Endodermal cell (in vitro differentiated cells): ENCODE measurements at regions not wholly inside any gene's neighbourhood (a gene's known extent, or its start where the extent isn't known, plus 50 kb on each side); places are given as distances from the start of the nearest gene placed in this dataset.

Source experiments
- DNase-seq: peaks from one replicate; pipeline ENCODE4 v3.0.0-alpha.2; 2017
- H3K27ac ChIP-seq: 2 replicates; pipeline ENCODE4 v1.5.1; 2013; ENCODE audit warnings: mild to moderate bottlenecking, low read depth, low read length, moderate library complexity
- H3K27me3 ChIP-seq: 2 replicates; pipeline ENCODE4 v1.6.1; 2013; ENCODE audit warnings: mild to moderate bottlenecking, low read length, moderate library complexity; ENCODE audit not compliant: insufficient read depth, control insufficient read depth, poor library complexity, severe bottlenecking
- H3K36me3 ChIP-seq: 2 replicates; pipeline ENCODE4 v1.7.0; 2013; ENCODE audit warnings: mild to moderate bottlenecking, low read length, moderate library complexity; ENCODE audit not compliant: control insufficient read depth, insufficient read depth
- H3K4me1 ChIP-seq: one replicate; pipeline ENCODE4 v1.7.0; 2013; ENCODE audit warnings: low read length; ENCODE audit not compliant: control insufficient read depth, insufficient read depth
- H3K4me3 ChIP-seq: 2 replicates; pipeline ENCODE4 v1.5.1; 2013; ENCODE audit warnings: mild to moderate bottlenecking, low read length, moderate library complexity
- H3K9ac ChIP-seq: 2 replicates; pipeline ENCODE4 v1.6.1; 2013; ENCODE audit warnings: mild to moderate bottlenecking, low read length, moderate library complexity; ENCODE audit not compliant: poor library complexity, severe bottlenecking; ENCODE audit errors: extremely low read depth
- H3K9me3 ChIP-seq: 2 replicates; pipeline ENCODE4 v1.6.1; 2013; ENCODE audit warnings: mild to moderate bottlenecking, low read length, moderate library complexity; ENCODE audit not compliant: control insufficient read depth
- H3K27ac Mint-ChIP-seq: 2 replicates; pipeline ENCODE4 v1.8.0; 2020; ENCODE audit warnings: mixed read lengths
- H3K27me3 Mint-ChIP-seq: 2 replicates; pipeline ENCODE4 v1.8.0; 2021; ENCODE audit warnings: mild to moderate bottlenecking, mixed read lengths; ENCODE audit not compliant: insufficient read depth
- H3K36me3 Mint-ChIP-seq: 2 replicates; pipeline ENCODE4 v1.8.0; 2020; ENCODE audit warnings: low read depth, mixed read lengths
- H3K4me1 Mint-ChIP-seq: 2 replicates; pipeline ENCODE4 v1.8.0; 2020; ENCODE audit warnings: mixed read lengths
- H3K4me3 Mint-ChIP-seq: 2 replicates; pipeline ENCODE4 v1.8.0; 2020; ENCODE audit warnings: mild to moderate bottlenecking, moderate library complexity, mixed read lengths
- H3K9me3 Mint-ChIP-seq: 2 replicates; pipeline ENCODE4 v1.8.0; 2020; ENCODE audit warnings: mild to moderate bottlenecking, mixed read lengths
- WGBS, 2 experiments: methylation state at CpG; one replicate each; pipeline versions ENCODE4 v1.1.5 to v1.1.7; 2013; ENCODE audit warnings: missing lambda C conversion rate in 2 of 2, mixed read lengths in 1 of 2; ENCODE audit not compliant: insufficient coverage in 1 of 2, insufficient read length in 1 of 2; 5-methylcytosine and 5-hydroxymethylcytosine counted together
- TF ChIP-seq, protein P1 (sequence below): fragments of 200-600 bp; sonication (generic); conservative IDR thresholded peaks from 2 replicates; pipeline ENCODE4 v1.5.0; 2021; ENCODE audit warnings: antibody characterized with exemption, mild to moderate bottlenecking

DNA sequence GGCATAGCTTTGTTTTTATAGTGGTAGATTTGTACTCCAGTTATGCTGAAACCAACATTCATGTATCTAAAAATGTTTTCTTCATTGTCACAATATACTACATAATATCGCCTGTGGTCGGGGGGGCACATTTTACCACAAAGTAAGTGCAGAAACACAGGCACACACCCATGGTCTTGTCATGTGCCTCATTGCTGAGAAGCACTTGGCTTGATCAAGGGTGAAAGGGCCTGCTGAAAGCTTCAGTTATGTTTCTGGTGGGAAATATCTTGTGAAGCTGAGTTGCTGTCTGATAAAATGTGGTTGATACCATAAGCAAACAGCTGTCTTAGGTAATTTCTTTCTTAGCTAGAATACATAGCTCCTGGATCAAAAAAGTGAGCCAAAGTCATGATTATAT, 393.1 kb downstream of the MAN2A1 start:
- Mint-ChIP-seq H3K4me3 (no peak overlapping the region), H3K27me3 (peaks cover 9% of the 10 kb centered on the region), H3K27ac (no peak overlapping the region), H3K4me1 (no peaks in the 10 kb centered on the region), H3K9me3 (no peaks in the 10 kb centered on the region), H3K36me3 (no peaks in the 10 kb centered on the region)
- no peaks in the 10 kb centered on the region for H3K4me1 ChIP-seq
- no peak overlapping the region for H3K4me3 ChIP-seq
- no peaks in the 10 kb centered on the region for H3K9me3 ChIP-seq
- TF ChIP-seq, protein P1, sequence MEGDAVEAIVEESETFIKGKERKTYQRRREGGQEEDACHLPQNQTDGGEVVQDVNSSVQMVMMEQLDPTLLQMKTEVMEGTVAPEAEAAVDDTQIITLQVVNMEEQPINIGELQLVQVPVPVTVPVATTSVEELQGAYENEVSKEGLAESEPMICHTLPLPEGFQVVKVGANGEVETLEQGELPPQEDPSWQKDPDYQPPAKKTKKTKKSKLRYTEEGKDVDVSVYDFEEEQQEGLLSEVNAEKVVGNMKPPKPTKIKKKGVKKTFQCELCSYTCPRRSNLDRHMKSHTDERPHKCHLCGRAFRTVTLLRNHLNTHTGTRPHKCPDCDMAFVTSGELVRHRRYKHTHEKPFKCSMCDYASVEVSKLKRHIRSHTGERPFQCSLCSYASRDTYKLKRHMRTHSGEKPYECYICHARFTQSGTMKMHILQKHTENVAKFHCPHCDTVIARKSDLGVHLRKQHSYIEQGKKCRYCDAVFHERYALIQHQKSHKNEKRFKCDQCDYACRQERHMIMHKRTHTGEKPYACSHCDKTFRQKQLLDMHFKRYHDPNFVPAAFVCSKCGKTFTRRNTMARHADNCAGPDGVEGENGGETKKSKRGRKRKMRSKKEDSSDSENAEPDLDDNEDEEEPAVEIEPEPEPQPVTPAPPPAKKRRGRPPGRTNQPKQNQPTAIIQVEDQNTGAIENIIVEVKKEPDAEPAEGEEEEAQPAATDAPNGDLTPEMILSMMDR, result no peak
- H3K27ac ChIP-seq, result no peak overlapping the region
- 95 to 100% methylated on average over 1 to 2 of the region's 2 CpGs for WGBS, 2 experiments
- no peak for DNase-seq
- no peaks in the 10 kb centered on the region for H3K27me3 ChIP-seq
- no peak overlapping the region for H3K9ac ChIP-seq
- H3K36me3 ChIP-seq, result no peaks in the 10 kb centered on the region

DNA sequence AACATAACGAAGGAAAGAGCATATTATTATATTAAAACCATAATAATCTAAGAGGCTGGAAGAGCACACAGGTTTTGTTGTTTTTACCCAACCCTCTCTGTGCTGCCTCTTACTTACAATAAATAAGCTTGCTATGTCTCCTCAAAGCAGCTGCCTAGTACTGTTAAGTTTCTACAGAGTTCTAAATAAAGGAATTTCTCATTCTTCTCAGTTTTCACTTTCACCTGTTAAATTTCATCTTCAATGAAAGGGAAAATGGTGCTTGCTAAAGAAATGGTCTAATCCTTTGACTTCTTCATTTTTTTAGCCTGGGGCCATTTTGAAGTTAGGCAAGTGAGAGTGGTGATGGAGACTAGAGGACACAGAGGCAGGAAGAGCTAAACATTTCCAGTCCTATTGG, 396.1 kb downstream of the MAN2A1 start:
- Mint-ChIP-seq H3K4me3 (no peak overlapping the region), H3K4me1 (no peaks in the 10 kb centered on the region)
- 100% methylated on average over 1 of the region's 1 CpG; no CpG with 5 or more reads in 1 of the 2 experiments for WGBS, 2 experiments

DNA sequence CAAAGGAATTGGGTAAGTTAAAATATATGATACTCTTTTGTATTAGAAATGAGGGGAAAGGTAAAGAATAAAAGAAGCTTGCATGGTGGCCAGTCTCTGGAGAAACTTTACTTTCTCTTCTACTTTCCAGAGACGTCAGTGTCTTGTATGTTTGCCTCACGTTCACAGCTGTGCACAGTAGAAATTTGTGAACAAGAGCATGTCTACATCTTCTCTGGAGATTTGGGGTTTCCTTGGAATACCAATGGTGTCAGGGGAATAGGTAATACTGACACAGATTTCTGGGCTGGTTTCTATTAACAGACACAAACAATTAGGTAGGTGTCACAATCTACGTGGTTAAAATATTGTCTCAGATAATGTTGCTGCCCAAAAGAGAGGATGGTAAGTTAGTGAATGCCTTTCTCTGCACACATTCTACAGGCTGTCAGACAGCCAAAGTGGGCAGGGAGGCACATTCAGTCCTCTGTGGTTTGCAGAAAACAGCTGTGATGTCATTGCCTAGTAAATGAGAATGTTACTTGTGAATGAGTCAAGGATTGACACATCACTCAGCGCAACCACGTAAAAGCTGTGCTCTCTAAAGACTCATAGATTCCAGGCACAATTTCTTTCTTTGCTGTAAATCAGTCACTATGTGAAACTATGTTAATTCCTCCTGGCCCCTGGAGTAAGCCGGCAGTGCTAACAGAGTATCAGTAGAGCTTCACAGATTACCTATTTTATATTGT, 397.1 kb downstream of the MAN2A1 start:
- Histone ChIP-seq H3K9me3 (no peaks in the 10 kb centered on the region), H3K27ac (no peak overlapping the region), H3K27me3 (no peaks in the 10 kb centered on the region), H3K36me3 (no peaks in the 10 kb centered on the region), H3K4me3 (no peak overlapping the region), H3K9ac (no peak overlapping the region), H3K4me1 (no peaks in the 10 kb centered on the region)
- no peaks in the 10 kb centered on the region for H3K36me3 Mint-ChIP-seq
- TF ChIP-seq, protein P1, result no peak
- H3K27ac Mint-ChIP-seq, result no peak overlapping the region
- no peak for DNase-seq
- H3K9me3 Mint-ChIP-seq, result no peaks in the 10 kb centered on the region
- 85 to 86% methylated on average over 5 to 6 of the region's 6 CpGs for WGBS, 2 experiments
- no peaks in the 10 kb centered on the region for H3K4me1 Mint-ChIP-seq
- H3K4me3 Mint-ChIP-seq, result no peak overlapping the region
- peaks cover 4% of the 10 kb centered on the region for H3K27me3 Mint-ChIP-seq

More for the DNA sequence above, 396.1 kb downstream of the MAN2A1 start:
- no peaks in the 10 kb centered on the region for H3K27me3 ChIP-seq
- H3K4me3 ChIP-seq, result no peak overlapping the region
- H3K36me3 ChIP-seq, result no peaks in the 10 kb centered on the region
- TF ChIP-seq, protein P1, result no peak
- no peak for DNase-seq
- Mint-ChIP-seq H3K27me3 (peaks cover 4% of the 10 kb centered on the region), H3K27ac (no peak overlapping the region), H3K9me3 (no peaks in the 10 kb centered on the region), H3K36me3 (no peaks in the 10 kb centered on the region)
- no peaks in the 10 kb centered on the region for H3K4me1 ChIP-seq
- H3K27ac ChIP-seq, result no peak overlapping the region
- H3K9me3 ChIP-seq, result no peaks in the 10 kb centered on the region
- H3K9ac ChIP-seq, result no peak overlapping the region
